Omental fat pad (tissue), 3 donors: ENCODE measurements at regions not wholly inside any gene's neighbourhood (a gene's known extent, or its start where the extent isn't known, plus 50 kb on each side); places are given as distances from the start of the nearest gene placed in this dataset.
"Not testable (repeated sequence)": the region's sequence is repeated elsewhere in the genome, so short reads cannot be mapped to it uniquely, and the experiment has no call there.

ENCODE experiments used
- ATAC-seq: fragments of 150-250 bp; one replicate; pipeline ENCODE4 v1.9.1; 2016; ENCODE audit warnings: mild to moderate bottlenecking, moderate library complexity; ENCODE audit not compliant: low FRiP score
- DNase-seq: peaks from one replicate; pipeline ENCODE4 v3.0.0-alpha.2; 2019; ENCODE audit warnings: low spot score
- CTCF ChIP-seq, 3 donors: fragments of 450-650 bp; IDR thresholded peaks; one replicate each; pipeline ENCODE4 v1.5.1; 2016 to 2017; ENCODE audit warnings: antibody characterized with exemption in 3 of 3, mild to moderate bottlenecking in 3 of 3, moderate library complexity in 2 of 3

- DNase-seq (no peak), ATAC-seq (no peak)
- no peak for TF ChIP-seq CTCF (IDR thresholded peaks at IDR 0.05)
Observed at GRCh38 chr2:141611-142010, 95.3 kb upstream of the FAM110C start.

GRCh38 chr2:136666-137065, 90.4 kb upstream of the FAM110C start:
- DNase-seq (no peak), ATAC-seq (no peak)
- TF ChIP-seq CTCF (IDR thresholded peaks at IDR 0.05), result no peak

- TF ChIP-seq CTCF (IDR thresholded peaks at IDR 0.05), result no peak
- DNase-seq, result no peak
- ATAC-seq, result peak; percentile 78
Observed at GRCh38 chr2:133675-134593, 87.6 kb upstream of the FAM110C start.

GRCh38 chr2:126769-127168, 80.5 kb upstream of the FAM110C start:
- ATAC-seq, result not testable (repeated sequence)

GRCh38 chr2:124241-124880, 78.1 kb upstream of the FAM110C start:
- peak; percentile 92 for ATAC-seq
- TF ChIP-seq CTCF (IDR thresholded peaks at IDR 0.05), result no peak
- DNase-seq, result no peak

More at GRCh38 chr2:126769-127168, 80.5 kb upstream of the FAM110C start:
- DNase-seq, result not testable (repeated sequence)

- DNase-seq, result no peak
- no peak for TF ChIP-seq CTCF (IDR thresholded peaks at IDR 0.05)
- no peak for ATAC-seq
Observed at GRCh38 chr2:116953-117352, 70.6 kb upstream of the FAM110C start.

- DNase-seq, result no peak
- no peak for ATAC-seq
- TF ChIP-seq CTCF (IDR thresholded peaks at IDR 0.05), result no peak
Observed at GRCh38 chr2:115303-115702, 69.0 kb upstream of the FAM110C start.
